ENCODE measurements at regions not wholly inside any gene's neighbourhood (a gene's known extent, or its start where the extent isn't known, plus 50 kb on each side); places are given as distances from the start of the nearest gene placed in this dataset.
"Not testable (repeated sequence)": the region's sequence is repeated elsewhere in the genome, so short reads cannot be mapped to it uniquely, and the experiment has no call there.

DNA sequence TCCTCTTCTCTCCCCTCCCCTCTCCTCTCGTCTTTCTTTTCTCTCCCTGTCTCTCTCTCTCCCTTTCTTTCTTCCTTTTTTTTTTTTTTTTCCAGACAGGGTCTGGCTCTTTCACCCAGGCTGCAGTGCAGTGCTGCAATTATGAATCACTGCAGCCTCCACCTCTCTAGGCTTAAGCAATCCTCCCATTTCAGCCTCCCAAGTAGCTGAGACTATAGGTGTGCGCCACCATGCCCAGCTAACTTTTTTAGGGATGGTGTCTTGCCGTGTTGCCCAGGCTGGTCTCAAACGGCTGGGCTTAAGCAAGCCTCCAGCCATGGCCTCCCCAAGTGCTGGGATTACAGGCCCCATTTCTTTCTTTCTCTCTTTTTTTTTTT lies 59.9 kb upstream of the NCOA3 start:
- ATAC-seq, result no peak

GRCh38 chr20:47443060-47443459 lies 58.6 kb upstream of the NCOA3 start:
- not testable (repeated sequence) for ATAC-seq

DNA sequence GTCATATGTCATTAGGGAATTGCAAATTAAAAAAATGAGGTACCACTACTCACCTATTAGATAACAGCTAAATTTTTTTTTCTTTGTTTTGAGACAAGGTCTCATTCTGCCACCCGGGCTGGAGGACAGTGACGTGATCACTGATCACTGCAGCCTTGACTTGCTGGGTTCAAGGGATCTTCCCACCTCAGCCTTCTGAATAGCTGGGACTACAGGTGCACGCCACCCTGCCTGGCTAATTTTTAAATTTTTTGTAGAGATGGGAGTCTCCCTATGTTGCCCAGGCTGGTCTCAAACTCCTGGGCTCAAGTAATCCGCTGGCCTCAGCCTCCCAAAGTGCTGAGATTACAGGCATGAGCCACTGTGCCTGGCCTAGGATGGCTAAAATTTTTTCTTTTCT lies 57.1 kb upstream of the NCOA3 start:
- no peak for ATAC-seq

- ATAC-seq, result no peak
These were observed 56.4 kb upstream of the NCOA3 start for GRCh38 chr20:47445291-47445690.

GRCh38 chr20:47447350-47448296 lies 54.1 kb upstream of the NCOA3 start:
- ATAC-seq, result not testable (repeated sequence)

DNA sequence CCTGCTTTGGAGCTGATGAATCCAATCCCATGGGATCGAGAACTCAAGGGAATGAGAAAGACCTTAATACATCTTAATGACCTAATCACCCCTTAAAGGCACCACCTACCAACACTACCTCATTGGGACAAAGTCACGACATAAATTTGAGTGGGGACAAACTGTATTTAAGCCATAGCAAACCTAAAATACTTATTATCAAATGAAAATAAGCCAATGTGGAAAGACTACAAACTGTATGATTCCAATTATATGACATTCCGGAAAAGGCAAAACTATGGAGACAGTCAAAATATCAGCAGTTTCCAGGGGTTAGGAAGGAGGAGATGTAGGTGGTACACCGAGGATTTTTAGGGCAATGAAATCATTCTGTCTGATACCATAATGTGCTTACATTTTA lies 53.3 kb upstream of the NCOA3 start:
- ATAC-seq, result no peak

DNA sequence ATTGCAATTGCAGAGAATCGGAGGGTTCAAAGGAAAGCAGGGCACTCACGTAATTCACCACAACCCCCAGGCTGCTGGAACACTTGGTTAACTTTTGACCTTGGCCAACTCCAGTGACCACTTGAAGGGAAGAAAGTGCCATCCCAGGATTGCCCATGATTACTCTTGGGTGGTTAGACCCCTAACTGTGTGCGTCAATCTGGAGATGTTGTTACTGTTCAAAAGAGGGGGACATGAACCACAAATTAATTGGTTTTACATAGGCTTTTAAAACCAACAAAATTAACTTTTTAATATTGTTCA lies 50.1 kb upstream of the NCOA3 start:
- ATAC-seq, result no peak

Measured in esophagus mucosa (tissue), 1 donor.